ENCODE measurements at regions not wholly inside any gene's neighbourhood (a gene's known extent, or its start where the extent isn't known, plus 50 kb on each side); places are given as distances from the start of the nearest gene placed in this dataset.

DNA sequence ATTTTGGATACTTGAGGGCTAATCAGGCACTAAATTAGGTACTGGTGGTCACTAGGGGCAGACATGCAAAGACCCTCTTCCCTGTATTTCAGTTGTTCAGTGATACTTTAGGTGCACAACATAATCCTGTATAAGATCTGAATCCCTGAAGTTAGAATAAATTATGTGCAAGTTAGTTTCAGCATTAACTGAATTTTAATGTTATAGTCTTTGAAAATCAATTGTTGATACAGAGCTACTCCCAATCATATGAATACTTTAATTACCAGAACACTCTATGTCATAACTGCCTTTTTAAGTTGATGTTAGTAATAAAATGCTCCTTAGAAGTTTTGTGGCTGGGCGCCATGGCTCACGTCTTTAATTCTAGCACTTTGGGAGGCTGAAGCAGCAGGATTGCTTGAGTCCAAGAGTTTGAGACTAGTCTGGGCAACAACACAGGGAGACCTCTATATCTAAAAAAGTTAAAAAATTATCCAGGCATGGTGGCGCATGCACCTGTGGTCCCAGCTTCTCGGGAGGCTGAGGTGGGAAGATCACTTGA, 87.1 kb upstream of the SKAP2 start:
- no peaks in the 10 kb centered on the region for H3K9me2 ChIP-seq (replicated peaks; ENCODE audit: insufficient read depth, low read length)
- TF ChIP-seq, protein P1, sequence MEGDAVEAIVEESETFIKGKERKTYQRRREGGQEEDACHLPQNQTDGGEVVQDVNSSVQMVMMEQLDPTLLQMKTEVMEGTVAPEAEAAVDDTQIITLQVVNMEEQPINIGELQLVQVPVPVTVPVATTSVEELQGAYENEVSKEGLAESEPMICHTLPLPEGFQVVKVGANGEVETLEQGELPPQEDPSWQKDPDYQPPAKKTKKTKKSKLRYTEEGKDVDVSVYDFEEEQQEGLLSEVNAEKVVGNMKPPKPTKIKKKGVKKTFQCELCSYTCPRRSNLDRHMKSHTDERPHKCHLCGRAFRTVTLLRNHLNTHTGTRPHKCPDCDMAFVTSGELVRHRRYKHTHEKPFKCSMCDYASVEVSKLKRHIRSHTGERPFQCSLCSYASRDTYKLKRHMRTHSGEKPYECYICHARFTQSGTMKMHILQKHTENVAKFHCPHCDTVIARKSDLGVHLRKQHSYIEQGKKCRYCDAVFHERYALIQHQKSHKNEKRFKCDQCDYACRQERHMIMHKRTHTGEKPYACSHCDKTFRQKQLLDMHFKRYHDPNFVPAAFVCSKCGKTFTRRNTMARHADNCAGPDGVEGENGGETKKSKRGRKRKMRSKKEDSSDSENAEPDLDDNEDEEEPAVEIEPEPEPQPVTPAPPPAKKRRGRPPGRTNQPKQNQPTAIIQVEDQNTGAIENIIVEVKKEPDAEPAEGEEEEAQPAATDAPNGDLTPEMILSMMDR (IDR thresholded peaks at IDR 0.05; ENCODE audit: low read length) = no peak
- TF ChIP-seq EZH2 (optimal IDR thresholded peaks at IDR 0.05; ENCODE audit: low read depth, low read length) = no peak
- no peak for TF ChIP-seq EZH2phosphoT487 (IDR thresholded peaks at IDR 0.05; ENCODE audit: low read length)
- H3K27me3 ChIP-seq (replicated peaks; ENCODE audit: insufficient read depth, low read length) = no peaks in the 10 kb centered on the region
- DNase-seq = no peak
- H3K4me2 ChIP-seq (ENCODE audit: low read depth, low read length) = no peak overlapping the region
- H4K20me1 ChIP-seq (ENCODE audit: insufficient read depth, low read length) = no peaks in the 10 kb centered on the region
- H3F3A ChIP-seq (ENCODE audit: insufficient read depth, low read length) = no peaks in the 10 kb centered on the region
- H3K9me3 ChIP-seq (replicated peaks; ENCODE audit: insufficient read depth, low read length) = no peaks in the 10 kb centered on the region
- no peak overlapping the region for H2AFZ ChIP-seq (ENCODE audit: low read length)
- no peak overlapping the region for H3K9ac ChIP-seq (ENCODE audit: low read length)
- H3K4me3 ChIP-seq (ENCODE audit: low read length) = no peak overlapping the region
- no peaks in the 10 kb centered on the region for H3K36me3 ChIP-seq (replicated peaks; ENCODE audit: insufficient read depth, low read length)
- no peaks in the 10 kb centered on the region for H3K4me1 ChIP-seq (ENCODE audit: low read length)
- no peaks in the 10 kb centered on the region for H3K79me2 ChIP-seq (ENCODE audit: low read length)
- H3K27ac ChIP-seq (ENCODE audit: low read length) = no peak overlapping the region

DNA sequence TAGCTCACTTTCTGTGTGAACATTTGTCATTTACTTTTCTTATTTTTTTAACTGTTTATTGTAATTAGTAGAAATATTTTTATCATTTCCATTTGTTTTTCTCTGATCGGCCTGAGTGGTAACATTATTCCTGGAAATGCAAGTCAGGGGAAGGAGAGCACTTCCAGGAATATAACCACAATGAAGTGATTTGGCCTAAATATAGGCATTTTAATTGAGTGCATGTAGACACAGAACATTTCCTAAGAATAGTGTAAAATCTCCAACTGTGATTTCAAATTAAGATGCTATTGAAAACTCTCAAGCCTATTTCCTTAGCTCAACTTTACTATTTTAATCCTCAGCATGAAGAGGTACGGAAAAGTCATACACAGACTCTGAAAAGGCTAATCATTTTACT, 86.5 kb upstream of the SKAP2 start:
- TF ChIP-seq, protein P1 (IDR thresholded peaks at IDR 0.05; ENCODE audit: low read length) = no peak
- no peak for TF ChIP-seq EZH2 (optimal IDR thresholded peaks at IDR 0.05; ENCODE audit: low read depth, low read length)
- TF ChIP-seq EZH2phosphoT487 (IDR thresholded peaks at IDR 0.05; ENCODE audit: low read length) = no peak
- no peak overlapping the region for H3K9ac ChIP-seq (ENCODE audit: low read length)
- no peak for DNase-seq
- no peaks in the 10 kb centered on the region for H3K9me3 ChIP-seq (replicated peaks; ENCODE audit: insufficient read depth, low read length)
- no peak overlapping the region for H3K4me3 ChIP-seq (ENCODE audit: low read length)
- no peaks in the 10 kb centered on the region for H3K36me3 ChIP-seq (replicated peaks; ENCODE audit: insufficient read depth, low read length)
- no peaks in the 10 kb centered on the region for H3K79me2 ChIP-seq (ENCODE audit: low read length)
- H3K4me1 ChIP-seq (ENCODE audit: low read length) = no peaks in the 10 kb centered on the region
- no peaks in the 10 kb centered on the region for H4K20me1 ChIP-seq (ENCODE audit: insufficient read depth, low read length)
- H2AFZ ChIP-seq (ENCODE audit: low read length) = no peak overlapping the region
- H3K27me3 ChIP-seq (replicated peaks; ENCODE audit: insufficient read depth, low read length) = no peaks in the 10 kb centered on the region
- H3K4me2 ChIP-seq (ENCODE audit: low read depth, low read length) = no peak overlapping the region
- no peak overlapping the region for H3K27ac ChIP-seq (ENCODE audit: low read length)
- H3K9me2 ChIP-seq (replicated peaks; ENCODE audit: insufficient read depth, low read length) = no peaks in the 10 kb centered on the region
- H3F3A ChIP-seq (ENCODE audit: insufficient read depth, low read length) = no peaks in the 10 kb centered on the region

DNA sequence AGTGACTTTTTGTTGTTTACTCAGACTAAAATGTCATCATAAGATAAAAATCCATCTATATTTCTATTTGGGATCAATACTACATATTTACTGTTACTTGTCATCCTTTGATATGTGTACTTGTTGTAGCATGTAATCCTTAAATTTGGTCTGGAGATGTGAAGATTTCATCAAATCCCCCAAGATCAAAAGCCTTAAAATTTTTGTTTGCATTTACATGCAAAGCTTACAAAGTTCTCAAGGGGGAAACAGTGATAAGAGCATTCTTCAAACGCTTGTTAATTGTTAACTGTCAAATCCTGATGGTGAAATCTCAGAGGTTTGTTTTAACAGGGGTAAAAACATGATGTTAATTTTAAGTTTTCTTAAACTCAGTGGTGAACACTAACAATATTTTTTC, 84.9 kb upstream of the SKAP2 start:
- Histone ChIP-seq H3K36me3 (replicated peaks; ENCODE audit: insufficient read depth, low read length) (no peaks in the 10 kb centered on the region), H2AFZ (ENCODE audit: low read length) (no peak overlapping the region), H3K27me3 (replicated peaks; ENCODE audit: insufficient read depth, low read length) (no peaks in the 10 kb centered on the region), H3K9me2 (replicated peaks; ENCODE audit: insufficient read depth, low read length) (no peaks in the 10 kb centered on the region), H3K4me1 (ENCODE audit: low read length) (no peaks in the 10 kb centered on the region), H3K9me3 (replicated peaks; ENCODE audit: insufficient read depth, low read length) (no peaks in the 10 kb centered on the region), H4K20me1 (ENCODE audit: insufficient read depth, low read length) (no peaks in the 10 kb centered on the region), H3K27ac (ENCODE audit: low read length) (no peak overlapping the region), H3K9ac (ENCODE audit: low read length) (no peak overlapping the region), H3K79me2 (ENCODE audit: low read length) (no peaks in the 10 kb centered on the region), H3K4me2 (ENCODE audit: low read depth, low read length) (no peak overlapping the region), H3F3A (ENCODE audit: insufficient read depth, low read length) (no peaks in the 10 kb centered on the region), H3K4me3 (ENCODE audit: low read length) (no peak overlapping the region)
- TF ChIP-seq EZH2phosphoT487 (IDR thresholded peaks at IDR 0.05; ENCODE audit: low read length) = no peak
- TF ChIP-seq, protein P1 (IDR thresholded peaks at IDR 0.05; ENCODE audit: low read length) = no peak
- no peak for TF ChIP-seq EZH2 (optimal IDR thresholded peaks at IDR 0.05; ENCODE audit: low read depth, low read length)
- DNase-seq = no peak
